ENCODE measurements at regions not wholly inside any gene's neighbourhood (a gene's known extent, or its start where the extent isn't known, plus 50 kb on each side); places are given as distances from the start of the nearest gene placed in this dataset.

GRCh38 chr2:200092235-200092634, 136.9 kb downstream of the MAIP1 start:
- H3K36me3 Mint-ChIP-seq (ENCODE audit: low read depth) = no peaks in the 10 kb centered on the region
- ChIA-PET POLR2A (no interaction called here), CTCF (interaction anchor here (1.0 kb wide), 1 partner anchor 108 kb away, joined by 3 read pairs; no protein-coding TSS in a partner anchor)
- ATAC-seq = no peak
- H3K4me1 Mint-ChIP-seq (ENCODE audit: low read depth) = no peaks in the 10 kb centered on the region
- H3K4me3 Mint-ChIP-seq = no peak overlapping the region
- no peak for TF ChIP-seq CTCF (IDR thresholded peaks at IDR 0.05)
- intact Hi-C loops (cut with micrococcal nuclease) = no loop called here
- peaks cover 7% of the 10 kb centered on the region for H3K27me3 Mint-ChIP-seq
- DNase-seq = no peak
- H3K9me3 Mint-ChIP-seq = no peaks in the 10 kb centered on the region
- no peak overlapping the region for H3K27ac Mint-ChIP-seq

- CTCF ChIA-PET = no interaction called here
- H3K9me3 Mint-ChIP-seq = no peaks in the 10 kb centered on the region
- DNase-seq (no peak), ATAC-seq (no peak)
- no peaks in the 10 kb centered on the region for H3K36me3 Mint-ChIP-seq (ENCODE audit: low read depth)
- H3K27ac Mint-ChIP-seq = no peak overlapping the region
- H3K4me3 Mint-ChIP-seq = no peak overlapping the region
- no peak for TF ChIP-seq CTCF (IDR thresholded peaks at IDR 0.05)
- H3K27me3 Mint-ChIP-seq = peaks cover 9% of the 10 kb centered on the region
- POLR2A ChIA-PET = interaction anchor here (0.8 kb wide), 1 partner anchor 278 kb away, joined by 3 read pairs; no protein-coding TSS in a partner anchor
- no peaks in the 10 kb centered on the region for H3K4me1 Mint-ChIP-seq (ENCODE audit: low read depth)
- intact Hi-C loops (cut with micrococcal nuclease) = no loop called here
These were observed 140.1 kb downstream of the MAIP1 start for GRCh38 chr2:200095436-200095835.

GRCh38 chr2:200099256-200099655, 143.9 kb downstream of the MAIP1 start:
- Mint-ChIP-seq H3K4me3 (no peak overlapping the region), H3K36me3 (ENCODE audit: low read depth) (no peaks in the 10 kb centered on the region), H3K27me3 (peaks cover 4% of the 10 kb centered on the region), H3K27ac (no peak overlapping the region), H3K9me3 (no peaks in the 10 kb centered on the region), H3K4me1 (ENCODE audit: low read depth) (no peaks in the 10 kb centered on the region)
- intact Hi-C loops (cut with micrococcal nuclease) = no loop called here
- DNase-seq (no peak), ATAC-seq (no peak)
- CTCF ChIA-PET = no interaction called here
- POLR2A ChIA-PET = no interaction called here
- no peak for TF ChIP-seq CTCF (IDR thresholded peaks at IDR 0.05)

- Mint-ChIP-seq H3K27me3 (peaks cover 4% of the 10 kb centered on the region), H3K27ac (no peak overlapping the region), H3K9me3 (no peaks in the 10 kb centered on the region), H3K4me1 (ENCODE audit: low read depth) (no peaks in the 10 kb centered on the region), H3K36me3 (ENCODE audit: low read depth) (no peaks in the 10 kb centered on the region), H3K4me3 (no peak overlapping the region)
- ATAC-seq (no peak), DNase-seq (no peak)
- intact Hi-C loops (cut with micrococcal nuclease) = no loop called here
- no peak for TF ChIP-seq CTCF (IDR thresholded peaks at IDR 0.05)
- ChIA-PET POLR2A (no interaction called here), CTCF (no interaction called here)
These were observed 144.6 kb downstream of the MAIP1 start for GRCh38 chr2:200100027-200100426.

GRCh38 chr2:200101922-200102321, 146.5 kb downstream of the MAIP1 start:
- TF ChIP-seq CTCF (IDR thresholded peaks at IDR 0.05) = no peak
- Mint-ChIP-seq H3K4me1 (ENCODE audit: low read depth) (no peaks in the 10 kb centered on the region), H3K27me3 (peaks cover 3% of the 10 kb centered on the region), H3K4me3 (no peak overlapping the region), H3K36me3 (ENCODE audit: low read depth) (no peaks in the 10 kb centered on the region), H3K27ac (no peak overlapping the region), H3K9me3 (no peaks in the 10 kb centered on the region)
- POLR2A ChIA-PET = no interaction called here
- CTCF ChIA-PET = no interaction called here
- no peak for ATAC-seq
- DNase-seq = no peak
- intact Hi-C loops (cut with micrococcal nuclease) = no loop called here

Measured in activated CD8-positive, alpha-beta T cell treated with anti-CD3 and anti-CD28 coated beads for 36 hours (primary cell).